Left renal cortex interstitium (tissue), 4 donors: ENCODE measurements at regions not wholly inside any gene's neighbourhood (a gene's known extent, or its start where the extent isn't known, plus 50 kb on each side); places are given as distances from the start of the nearest gene placed in this dataset.
"Not testable (repeated sequence)": the region's sequence is repeated elsewhere in the genome, so short reads cannot be mapped to it uniquely, and the experiment has no call there.

Experiments
- DNase-seq, 4 donors: peaks; one replicate each; pipeline ENCODE4 v3.0.0-alpha.2; 2013; ENCODE audit warnings: low read depth in 4 of 4, low spot score in 2 of 4, missing footprints in 1 of 4

GRCh38 chr20:57110121-57111027, 156.1 kb downstream of the BMP7 start:
- not testable (repeated sequence) for DNase-seq

GRCh38 chr20:57111028-57111373, 155.4 kb downstream of the BMP7 start:
- no peak for DNase-seq

- no peak for DNase-seq
Observed at GRCh38 chr20:57112448-57112847, 154.0 kb downstream of the BMP7 start.

GRCh38 chr20:57114290-57115005, 152.0 kb downstream of the BMP7 start:
- no peak for DNase-seq

GRCh38 chr20:57117296-57117695, 149.1 kb downstream of the BMP7 start:
- no peak for DNase-seq

- DNase-seq = no peak
Observed at GRCh38 chr20:57118107-57118769, 148.2 kb downstream of the BMP7 start.
